ENCODE measurements at regions not wholly inside any gene's neighbourhood (a gene's known extent, or its start where the extent isn't known, plus 50 kb on each side); places are given as distances from the start of the nearest gene placed in this dataset.

GRCh38 chr12:91974541-91975085 lies 171.0 kb downstream of the BTG1 start:
- Histone ChIP-seq H3K36me3 (ENCODE audit: insufficient read depth) (no peaks in the 10 kb centered on the region), H3K27ac (ENCODE audit: low read depth) (no peak overlapping the region), H3K4me3 (ENCODE audit: low read depth, low read length) (no peak overlapping the region), H3K4me1 (ENCODE audit: insufficient read depth) (no peaks in the 10 kb centered on the region)
- WGBS = 98% methylated on average over 3 of the region's 3 CpGs
- no peak for DNase-seq (ENCODE audit: extremely low spot score)

- no peaks in the 10 kb centered on the region for H3K36me3 ChIP-seq (ENCODE audit: insufficient read depth)
- no peak for DNase-seq (ENCODE audit: extremely low spot score)
- no peaks in the 10 kb centered on the region for H3K4me1 ChIP-seq (ENCODE audit: insufficient read depth)
- no peak overlapping the region for H3K4me3 ChIP-seq (ENCODE audit: low read depth, low read length)
- H3K27ac ChIP-seq (ENCODE audit: low read depth) = no peak overlapping the region
- WGBS = 81% methylated on average over 2 of the region's 2 CpGs
Observed at GRCh38 chr12:91973813-91974212, 171.8 kb downstream of the BTG1 start.

DNA sequence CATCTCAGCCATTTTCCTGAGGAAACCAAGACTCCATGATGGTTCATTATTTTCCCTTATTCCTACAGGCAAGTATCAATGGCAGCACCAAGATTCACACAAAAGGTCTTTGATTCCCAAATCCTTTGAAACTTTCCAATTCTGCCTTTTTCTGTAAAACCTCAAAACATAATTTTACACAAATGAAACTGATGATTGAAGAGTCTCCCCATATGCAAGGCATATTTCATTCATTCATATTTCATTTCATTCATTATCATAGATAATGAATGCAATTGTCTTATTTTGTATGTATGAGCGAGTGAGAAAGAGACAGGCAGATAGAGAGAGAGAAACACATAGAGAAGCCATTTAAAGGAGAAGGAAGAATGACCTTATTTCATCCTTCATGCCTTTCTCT lies 172.8 kb downstream of the BTG1 start:
- Histone ChIP-seq H3K36me3 (ENCODE audit: insufficient read depth) (no peaks in the 10 kb centered on the region), H3K27ac (ENCODE audit: low read depth) (no peak overlapping the region), H3K4me3 (ENCODE audit: low read depth, low read length) (no peak overlapping the region), H3K4me1 (ENCODE audit: insufficient read depth) (no peaks in the 10 kb centered on the region)
- 92% methylated on average over 1 of the region's 1 CpG for WGBS
- DNase-seq (ENCODE audit: extremely low spot score) = no peak

DNA sequence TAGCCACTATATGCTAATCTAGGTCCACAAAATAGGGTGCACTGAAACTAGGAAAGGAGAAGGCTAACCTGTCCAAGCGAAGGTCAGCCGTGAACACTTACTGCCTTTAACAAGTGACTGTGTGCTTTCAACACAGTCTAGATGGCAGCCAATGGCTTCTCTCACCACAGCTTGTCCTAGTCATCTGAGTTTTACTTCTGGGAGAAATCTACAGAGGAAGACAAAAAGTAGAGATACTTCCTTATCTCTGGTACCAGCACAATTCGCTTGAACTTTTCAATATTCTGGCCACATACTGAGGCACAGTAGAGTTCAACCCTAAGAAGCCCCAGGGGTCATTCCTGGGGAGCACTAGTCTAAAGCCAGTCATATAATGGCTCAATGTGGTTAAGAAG lies 176.9 kb downstream of the BTG1 start:
- Histone ChIP-seq H3K4me1 (ENCODE audit: insufficient read depth) (no peaks in the 10 kb centered on the region), H3K4me3 (ENCODE audit: low read depth, low read length) (no peak overlapping the region), H3K36me3 (ENCODE audit: insufficient read depth) (no peaks in the 10 kb centered on the region), H3K27ac (ENCODE audit: low read depth) (no peak overlapping the region)
- no peak for DNase-seq (ENCODE audit: extremely low spot score)
- WGBS = 94% methylated on average over 3 of the region's 3 CpGs

DNA sequence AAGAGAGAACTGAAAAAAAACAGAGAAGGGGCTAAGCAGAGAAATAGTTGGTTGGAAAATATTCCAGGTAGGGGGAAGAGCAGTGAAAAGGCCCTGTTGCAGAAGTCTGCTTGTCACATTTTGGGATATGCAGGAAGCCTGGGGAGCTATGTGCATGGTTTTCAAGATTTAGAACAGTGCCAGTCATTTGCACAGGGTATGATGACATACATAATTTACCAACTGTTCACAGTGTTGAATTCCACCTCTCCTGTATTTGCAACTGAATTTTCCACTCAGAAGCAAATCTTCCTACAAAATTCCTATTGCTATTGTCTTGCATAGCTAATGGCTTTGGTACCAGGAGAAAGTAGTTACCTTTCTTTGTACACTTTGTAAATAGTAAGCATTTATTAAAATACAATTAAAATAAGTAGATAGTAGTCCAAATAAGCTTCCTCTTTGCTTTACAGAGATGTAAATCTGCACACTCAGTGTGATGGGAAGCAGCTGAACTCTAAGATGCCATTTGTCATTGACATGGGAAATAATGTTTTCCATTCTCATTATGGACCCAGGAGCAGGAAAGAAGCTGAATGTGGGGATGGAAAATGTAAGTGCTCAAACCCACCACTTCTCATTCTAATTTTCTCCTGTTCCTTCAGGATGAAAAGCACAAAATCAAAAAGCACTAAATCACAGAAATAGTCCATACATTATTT lies 177.4 kb downstream of the BTG1 start:
- no peak for DNase-seq (ENCODE audit: extremely low spot score)
- H3K4me3 ChIP-seq (ENCODE audit: low read depth, low read length) = no peak overlapping the region
- H3K4me1 ChIP-seq (ENCODE audit: insufficient read depth) = no peaks in the 10 kb centered on the region
- H3K27ac ChIP-seq (ENCODE audit: low read depth) = no peak overlapping the region
- H3K36me3 ChIP-seq (ENCODE audit: insufficient read depth) = no peaks in the 10 kb centered on the region

- Histone ChIP-seq H3K27ac (ENCODE audit: low read depth) (no peak overlapping the region), H3K36me3 (ENCODE audit: insufficient read depth) (no peaks in the 10 kb centered on the region), H3K4me3 (ENCODE audit: low read depth, low read length) (no peak overlapping the region), H3K4me1 (ENCODE audit: insufficient read depth) (no peaks in the 10 kb centered on the region)
- DNase-seq (ENCODE audit: extremely low spot score) = no peak
- 94% methylated on average over 1 of the region's 1 CpG for WGBS
Observed at GRCh38 chr12:91967590-91967989, 178.1 kb downstream of the BTG1 start.

DNA sequence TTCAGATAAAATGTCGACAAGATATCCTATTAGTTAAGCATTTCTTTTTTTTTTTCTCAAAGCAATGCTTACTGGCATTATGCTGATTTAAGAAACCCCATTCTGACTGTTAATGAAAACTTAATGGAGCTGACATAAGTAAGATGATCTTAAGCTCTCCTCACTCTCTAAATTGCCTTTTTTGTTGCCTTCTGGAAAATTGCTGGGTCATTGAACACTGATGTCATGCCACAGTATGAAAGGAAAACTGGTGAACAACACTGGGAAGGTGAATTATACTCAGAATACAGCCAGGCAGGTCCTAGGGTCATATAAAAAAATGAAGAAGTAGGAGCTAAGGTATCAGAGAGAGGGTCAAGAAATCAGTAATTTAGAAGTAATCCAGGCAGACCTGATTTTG lies 179.9 kb downstream of the BTG1 start:
- no peak overlapping the region for H3K4me3 ChIP-seq (ENCODE audit: low read depth, low read length)
- H3K4me1 ChIP-seq (ENCODE audit: insufficient read depth) = no peaks in the 10 kb centered on the region
- 47% methylated on average over 1 of the region's 1 CpG for WGBS
- DNase-seq (ENCODE audit: extremely low spot score) = no peak
- H3K27ac ChIP-seq (ENCODE audit: low read depth) = no peak overlapping the region
- H3K36me3 ChIP-seq (ENCODE audit: insufficient read depth) = no peaks in the 10 kb centered on the region

DNA sequence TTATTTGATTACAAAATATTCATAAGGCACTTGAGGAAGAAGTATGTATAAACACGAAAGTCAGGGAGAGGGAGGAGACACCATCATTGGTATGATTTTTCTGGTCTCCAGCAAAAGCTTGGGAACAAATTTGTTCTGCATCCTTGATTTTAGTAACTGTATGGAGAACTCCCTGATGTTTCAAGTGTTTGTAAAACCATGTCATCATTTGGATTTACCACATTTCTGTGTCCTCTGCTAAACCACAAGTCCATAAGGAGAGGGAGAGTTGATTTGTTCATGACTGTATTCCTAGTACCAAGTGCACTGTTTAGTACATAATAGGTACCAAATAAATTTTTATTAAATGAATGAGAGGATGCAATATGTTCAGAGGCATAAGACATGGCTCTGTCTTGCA lies 181.1 kb downstream of the BTG1 start:
- Histone ChIP-seq H3K4me1 (ENCODE audit: insufficient read depth) (no peaks in the 10 kb centered on the region), H3K4me3 (ENCODE audit: low read depth, low read length) (no peak overlapping the region), H3K27ac (ENCODE audit: low read depth) (no peak overlapping the region), H3K36me3 (ENCODE audit: insufficient read depth) (no peaks in the 10 kb centered on the region)
- no peak for DNase-seq (ENCODE audit: extremely low spot score)
- 83% methylated on average over 1 of the region's 1 CpG for WGBS

DNA sequence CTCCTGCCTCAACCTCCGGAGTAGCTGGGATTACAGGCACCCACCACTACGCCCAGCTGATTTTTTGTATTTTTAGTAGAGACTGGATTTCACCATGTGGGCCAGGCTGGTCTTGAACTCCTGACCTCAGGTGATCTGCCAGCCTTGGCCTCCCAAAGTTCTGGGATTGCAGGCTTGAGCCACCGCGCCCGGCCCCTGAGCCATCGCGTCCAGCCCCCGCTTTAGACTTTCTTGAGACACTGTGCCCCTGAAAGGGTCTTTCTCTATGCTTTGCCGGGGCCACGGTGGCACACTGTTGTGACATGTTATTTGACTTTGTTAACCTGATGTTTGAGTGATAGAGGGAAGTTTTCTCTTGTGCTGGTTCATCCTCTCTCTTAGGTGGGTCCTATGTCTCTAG lies 186.4 kb downstream of the BTG1 start:
- no peak for DNase-seq (ENCODE audit: extremely low spot score)
- 97% methylated on average over 10 of the region's 10 CpGs for WGBS

GRCh38 chr12:91958816-91959215 lies 186.8 kb downstream of the BTG1 start:
- DNase-seq (ENCODE audit: extremely low spot score) = no peak
- Histone ChIP-seq H3K27ac (ENCODE audit: low read depth) (no peak overlapping the region), H3K36me3 (ENCODE audit: insufficient read depth) (no peaks in the 10 kb centered on the region), H3K4me1 (ENCODE audit: insufficient read depth) (no peaks in the 10 kb centered on the region), H3K4me3 (ENCODE audit: low read depth, low read length) (no peak overlapping the region)
- WGBS = 87% methylated on average over 5 of the region's 5 CpGs

More for the DNA sequence above, 186.4 kb downstream of the BTG1 start:
- no peak overlapping the region for H3K4me3 ChIP-seq (ENCODE audit: low read depth, low read length)
- H3K4me1 ChIP-seq (ENCODE audit: insufficient read depth) = no peaks in the 10 kb centered on the region
- no peak overlapping the region for H3K27ac ChIP-seq (ENCODE audit: low read depth)
- H3K36me3 ChIP-seq (ENCODE audit: insufficient read depth) = no peaks in the 10 kb centered on the region

GRCh38 chr12:91954747-91955146 lies 190.9 kb downstream of the BTG1 start:
- H3K27ac ChIP-seq (ENCODE audit: low read depth) = no peak overlapping the region
- H3K36me3 ChIP-seq (ENCODE audit: insufficient read depth) = no peaks in the 10 kb centered on the region
- no peak for DNase-seq (ENCODE audit: extremely low spot score)
- 83% methylated on average over 3 of the region's 3 CpGs for WGBS
- no peak overlapping the region for H3K4me3 ChIP-seq (ENCODE audit: low read depth, low read length)
- H3K4me1 ChIP-seq (ENCODE audit: insufficient read depth) = no peaks in the 10 kb centered on the region

DNA sequence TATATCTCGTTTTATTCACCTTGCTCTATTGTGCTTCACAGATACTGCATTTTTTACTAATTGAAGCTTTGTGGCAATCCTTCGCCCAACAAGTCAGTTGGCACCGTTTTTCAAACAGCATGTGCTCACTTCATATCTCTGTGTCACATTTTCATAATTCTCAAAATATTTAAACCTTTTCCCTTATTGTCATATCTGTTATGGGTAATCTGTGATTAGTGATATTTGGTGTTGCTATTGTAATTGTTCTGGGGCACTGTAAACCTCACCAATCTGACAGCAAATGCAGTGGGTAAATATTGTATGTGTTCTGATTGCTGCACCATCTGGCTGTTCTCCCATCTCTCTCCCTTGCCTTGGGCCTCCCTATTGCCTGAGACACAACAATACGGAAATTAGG lies 191.3 kb downstream of the BTG1 start:
- no peak overlapping the region for H3K27ac ChIP-seq (ENCODE audit: low read depth)
- no peak for DNase-seq (ENCODE audit: extremely low spot score)
- 66% methylated on average over 4 of the region's 4 CpGs for WGBS
- H3K36me3 ChIP-seq (ENCODE audit: insufficient read depth) = no peaks in the 10 kb centered on the region
- no peak overlapping the region for H3K4me3 ChIP-seq (ENCODE audit: low read depth, low read length)
- H3K4me1 ChIP-seq (ENCODE audit: insufficient read depth) = no peaks in the 10 kb centered on the region

DNA sequence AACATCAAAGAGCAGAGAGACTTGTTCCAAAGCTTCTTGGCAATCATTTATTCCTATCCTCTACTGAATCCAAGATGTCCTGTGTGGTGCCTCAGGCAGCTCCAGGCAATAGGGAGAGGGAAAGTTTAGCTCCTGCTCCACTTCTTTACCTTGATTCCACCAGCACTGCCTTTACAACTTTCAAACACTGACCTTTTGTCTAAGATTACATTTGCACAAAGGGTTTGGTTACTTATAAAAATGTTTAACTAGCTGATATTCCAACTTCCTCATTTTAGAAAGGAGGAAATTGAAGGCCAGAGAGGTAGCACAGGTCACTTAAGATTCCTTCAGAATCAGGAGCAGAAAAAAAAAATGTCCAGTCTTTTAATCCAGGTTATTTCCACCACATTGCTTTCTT lies 192.7 kb downstream of the BTG1 start:
- Histone ChIP-seq H3K36me3 (ENCODE audit: insufficient read depth) (no peaks in the 10 kb centered on the region), H3K4me1 (ENCODE audit: insufficient read depth) (no peaks in the 10 kb centered on the region), H3K4me3 (ENCODE audit: low read depth, low read length) (no peak overlapping the region), H3K27ac (ENCODE audit: low read depth) (no peak overlapping the region)
- no peak for DNase-seq (ENCODE audit: extremely low spot score)

- DNase-seq (ENCODE audit: extremely low spot score) = no peak
- Histone ChIP-seq H3K4me3 (ENCODE audit: low read depth, low read length) (no peak overlapping the region), H3K4me1 (ENCODE audit: insufficient read depth) (no peaks in the 10 kb centered on the region), H3K27ac (ENCODE audit: low read depth) (no peak overlapping the region), H3K36me3 (ENCODE audit: insufficient read depth) (no peaks in the 10 kb centered on the region)
- 96% methylated on average over 5 of the region's 5 CpGs for WGBS
Observed at GRCh38 chr12:91951571-91951970, 194.1 kb downstream of the BTG1 start.

GRCh38 chr12:91948504-91948903 lies 197.1 kb downstream of the BTG1 start:
- Histone ChIP-seq H3K36me3 (ENCODE audit: insufficient read depth) (no peaks in the 10 kb centered on the region), H3K4me3 (ENCODE audit: low read depth, low read length) (no peak overlapping the region), H3K27ac (ENCODE audit: low read depth) (no peak overlapping the region), H3K4me1 (ENCODE audit: insufficient read depth) (no peaks in the 10 kb centered on the region)
- no peak for DNase-seq (ENCODE audit: extremely low spot score)
- WGBS = 83% methylated on average over 3 of the region's 3 CpGs
